ENCODE measurements at regions not wholly inside any gene's neighbourhood (a gene's known extent, or its start where the extent isn't known, plus 50 kb on each side); places are given as distances from the start of the nearest gene placed in this dataset.

- TF ChIP-seq CTCF (IDR thresholded peaks at IDR 0.05; ENCODE audit: low read depth, low read length) (no peak), EZH2phosphoT487 (IDR thresholded peaks at IDR 0.05; ENCODE audit: low read depth) (no peak)
Measured at GRCh38 chr14:66388516-66388915, 97.7 kb upstream of the CCDC196 start.
